ENCODE measurements at regions not wholly inside any gene's neighbourhood (a gene's known extent, or its start where the extent isn't known, plus 50 kb on each side); places are given as distances from the start of the nearest gene placed in this dataset.

DNA sequence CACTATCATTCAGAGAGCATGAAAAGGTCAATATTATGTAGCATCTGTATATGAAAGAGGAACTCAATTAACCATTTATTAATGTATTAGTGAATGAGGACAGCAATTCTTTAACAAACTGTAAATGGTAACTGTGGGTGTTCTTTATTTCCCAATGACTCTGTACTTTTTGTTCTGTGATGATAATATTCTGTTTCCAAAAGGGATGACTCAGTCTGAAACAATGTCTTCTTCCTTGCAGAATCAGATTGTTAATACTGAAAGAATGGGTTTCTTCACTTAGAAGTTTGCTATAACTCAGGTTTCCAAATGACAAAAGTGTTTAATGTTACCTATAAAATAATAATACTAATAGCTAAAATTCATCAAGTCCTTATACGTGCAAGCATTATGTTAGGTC lies 1518.7 kb upstream of the WWC1 start:
- TF ChIP-seq ZFX (IDR thresholded peaks at IDR 0.05; ENCODE audit: borderline replicate concordance) (no peak), CTCF (IDR thresholded peaks at IDR 0.05) (no peak)
